ENCODE measurements at regions not wholly inside any gene's neighbourhood (a gene's known extent, or its start where the extent isn't known, plus 50 kb on each side); places are given as distances from the start of the nearest gene placed in this dataset.
"Not testable (repeated sequence)": the region's sequence is repeated elsewhere in the genome, so short reads cannot be mapped to it uniquely, and the experiment has no call there.

- DNase-seq (ENCODE audit: low read depth) = peak; percentile 86
Measured at GRCh38 chr6:100228834-100229441, 234.9 kb upstream of the MCHR2 start.

GRCh38 chr6:100228437-100228833 is 234.4 kb upstream of the MCHR2 start:
- DNase-seq (ENCODE audit: low read depth) = no peak

GRCh38 chr6:100226811-100227210 is 232.8 kb upstream of the MCHR2 start:
- DNase-seq (ENCODE audit: low read depth) = no peak

GRCh38 chr6:100223952-100224351 is 229.9 kb upstream of the MCHR2 start:
- DNase-seq (ENCODE audit: low read depth) = not testable (repeated sequence)

- no peak for DNase-seq (ENCODE audit: low read depth)
Measured at GRCh38 chr6:100220543-100220942, 226.5 kb upstream of the MCHR2 start.

- DNase-seq (ENCODE audit: low read depth) = no peak
Measured at GRCh38 chr6:100217225-100218012, 223.4 kb upstream of the MCHR2 start.

GRCh38 chr6:100216760-100217159 is 222.7 kb upstream of the MCHR2 start:
- DNase-seq (ENCODE audit: low read depth) = no peak

- no peak for DNase-seq (ENCODE audit: low read depth)
Measured at GRCh38 chr6:100212131-100212530, 218.1 kb upstream of the MCHR2 start.

GRCh38 chr6:100210137-100211117 is 216.4 kb upstream of the MCHR2 start:
- DNase-seq (ENCODE audit: low read depth) = peak; percentile 43

- DNase-seq (ENCODE audit: low read depth) = peak; percentile 58
Measured at GRCh38 chr6:100209323-100210136, 215.5 kb upstream of the MCHR2 start.

GRCh38 chr6:100203400-100203799 is 209.4 kb upstream of the MCHR2 start:
- DNase-seq (ENCODE audit: low read depth) = peak; percentile 93

GRCh38 chr6:100202417-100203194 is 208.6 kb upstream of the MCHR2 start:
- peak; percentile 98 for DNase-seq (ENCODE audit: low read depth)

GRCh38 chr6:100196214-100196982 is 202.4 kb upstream of the MCHR2 start:
- DNase-seq (ENCODE audit: low read depth) = not testable (repeated sequence)

- not testable (repeated sequence) for DNase-seq (ENCODE audit: low read depth)
Measured at GRCh38 chr6:100195244-100195643, 201.2 kb upstream of the MCHR2 start.

GRCh38 chr6:100194535-100194934 is 200.5 kb upstream of the MCHR2 start:
- no peak for DNase-seq (ENCODE audit: low read depth)

GRCh38 chr6:100188754-100189153 is 194.7 kb upstream of the MCHR2 start:
- no peak for DNase-seq (ENCODE audit: low read depth)

GRCh38 chr6:100186552-100186951 is 192.5 kb upstream of the MCHR2 start:
- peak; percentile 80 for DNase-seq (ENCODE audit: low read depth)

- no peak for DNase-seq (ENCODE audit: low read depth)
Measured at GRCh38 chr6:100185615-100186014, 191.6 kb upstream of the MCHR2 start.

GRCh38 chr6:100184473-100184872 is 190.4 kb upstream of the MCHR2 start:
- peak; percentile 56 for DNase-seq (ENCODE audit: low read depth)

GRCh38 chr6:100182313-100182712 is 188.3 kb upstream of the MCHR2 start:
- DNase-seq (ENCODE audit: low read depth) = no peak

Data from LHCN-M2 (cell line).